ENCODE measurements at regions not wholly inside any gene's neighbourhood (a gene's known extent, or its start where the extent isn't known, plus 50 kb on each side); places are given as distances from the start of the nearest gene placed in this dataset.

DNA sequence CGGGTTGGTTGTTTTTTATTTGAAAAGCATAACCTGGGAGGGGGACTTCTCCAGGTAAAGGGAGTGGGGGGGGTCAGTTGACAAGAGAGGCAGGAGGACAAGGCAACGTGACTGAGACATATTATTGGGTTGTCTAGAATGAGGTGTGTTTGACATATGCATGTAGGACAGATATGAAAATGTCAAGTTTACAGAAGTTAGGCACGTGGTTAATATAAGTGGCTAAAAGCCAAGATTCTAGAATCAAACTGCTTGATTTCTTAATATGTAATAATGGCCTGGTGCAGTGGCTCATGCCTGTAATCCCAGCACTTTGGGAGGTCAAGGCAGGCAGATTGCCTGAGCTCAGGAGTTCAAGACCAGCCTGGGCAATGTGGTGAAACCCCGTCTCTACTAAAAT is 212.8 kb downstream of the SQOR start:
- Histone ChIP-seq H3K9me3 (ENCODE audit: control insufficient read depth in 4 of 4, low read length in 3 of 4) (peaks cover 0 to 2% (median under 1%) of the 10 kb centered on the region in 4 donors), H3K9ac (ENCODE audit: low read depth in 1 of 2, low read length in 2 of 2) (no peak overlapping the region), H3K36me3 (ENCODE audit: control insufficient read depth in 4 of 4, insufficient read depth in 3 of 4, low read depth in 1 of 4, low read length in 3 of 4) (no peaks in the 10 kb centered on the region), H3K4me1 (ENCODE audit: control insufficient read depth in 4 of 4, insufficient read depth in 4 of 4, low read length in 3 of 4) (no peaks in the 10 kb centered on the region), H3K27ac (ENCODE audit: low read depth in 1 of 2, low read length in 2 of 2) (no peak overlapping the region), H3K27me3 (ENCODE audit: control insufficient read depth in 4 of 4, insufficient read depth in 4 of 4, low read length in 3 of 4) (no peaks in the 10 kb centered on the region), H3K4me3 (ENCODE audit: low read depth in 1 of 3, low read length in 3 of 3) (no peak overlapping the region)
- TF ChIP-seq EGR1 (IDR thresholded peaks at IDR 0.05; ENCODE audit: low read depth in 2 of 2) (no peak), HNF4G (IDR thresholded peaks at IDR 0.05) (no peak), FOXA2 (IDR thresholded peaks at IDR 0.05) (no peak), JUND (IDR thresholded peaks at IDR 0.05) (no peak), HNF4A (conservative IDR thresholded peaks at IDR 0.05) (no peak), NR2F2 (IDR thresholded peaks at IDR 0.05) (no peak), SP1 (IDR thresholded peaks at IDR 0.05) (no peak), RXRA (IDR thresholded peaks at IDR 0.05) (no peak), TAF1 (conservative IDR thresholded peaks at IDR 0.05) (no peak), GABPA (IDR thresholded peaks at IDR 0.05 in 1 of 2, conservative IDR thresholded peaks at IDR 0.05 in 1 of 2) (no peak), FOXA1 (IDR thresholded peaks at IDR 0.05) (no peak)
- TF ChIP-seq, protein P1, sequence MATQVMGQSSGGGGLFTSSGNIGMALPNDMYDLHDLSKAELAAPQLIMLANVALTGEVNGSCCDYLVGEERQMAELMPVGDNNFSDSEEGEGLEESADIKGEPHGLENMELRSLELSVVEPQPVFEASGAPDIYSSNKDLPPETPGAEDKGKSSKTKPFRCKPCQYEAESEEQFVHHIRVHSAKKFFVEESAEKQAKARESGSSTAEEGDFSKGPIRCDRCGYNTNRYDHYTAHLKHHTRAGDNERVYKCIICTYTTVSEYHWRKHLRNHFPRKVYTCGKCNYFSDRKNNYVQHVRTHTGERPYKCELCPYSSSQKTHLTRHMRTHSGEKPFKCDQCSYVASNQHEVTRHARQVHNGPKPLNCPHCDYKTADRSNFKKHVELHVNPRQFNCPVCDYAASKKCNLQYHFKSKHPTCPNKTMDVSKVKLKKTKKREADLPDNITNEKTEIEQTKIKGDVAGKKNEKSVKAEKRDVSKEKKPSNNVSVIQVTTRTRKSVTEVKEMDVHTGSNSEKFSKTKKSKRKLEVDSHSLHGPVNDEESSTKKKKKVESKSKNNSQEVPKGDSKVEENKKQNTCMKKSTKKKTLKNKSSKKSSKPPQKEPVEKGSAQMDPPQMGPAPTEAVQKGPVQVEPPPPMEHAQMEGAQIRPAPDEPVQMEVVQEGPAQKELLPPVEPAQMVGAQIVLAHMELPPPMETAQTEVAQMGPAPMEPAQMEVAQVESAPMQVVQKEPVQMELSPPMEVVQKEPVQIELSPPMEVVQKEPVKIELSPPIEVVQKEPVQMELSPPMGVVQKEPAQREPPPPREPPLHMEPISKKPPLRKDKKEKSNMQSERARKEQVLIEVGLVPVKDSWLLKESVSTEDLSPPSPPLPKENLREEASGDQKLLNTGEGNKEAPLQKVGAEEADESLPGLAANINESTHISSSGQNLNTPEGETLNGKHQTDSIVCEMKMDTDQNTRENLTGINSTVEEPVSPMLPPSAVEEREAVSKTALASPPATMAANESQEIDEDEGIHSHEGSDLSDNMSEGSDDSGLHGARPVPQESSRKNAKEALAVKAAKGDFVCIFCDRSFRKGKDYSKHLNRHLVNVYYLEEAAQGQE (IDR thresholded peaks at IDR 0.05), result no peak
- TF ChIP-seq, protein P2, sequence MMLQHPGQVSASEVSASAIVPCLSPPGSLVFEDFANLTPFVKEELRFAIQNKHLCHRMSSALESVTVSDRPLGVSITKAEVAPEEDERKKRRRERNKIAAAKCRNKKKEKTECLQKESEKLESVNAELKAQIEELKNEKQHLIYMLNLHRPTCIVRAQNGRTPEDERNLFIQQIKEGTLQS (IDR thresholded peaks at IDR 0.05), result no peak
- TF ChIP-seq, protein P3, sequence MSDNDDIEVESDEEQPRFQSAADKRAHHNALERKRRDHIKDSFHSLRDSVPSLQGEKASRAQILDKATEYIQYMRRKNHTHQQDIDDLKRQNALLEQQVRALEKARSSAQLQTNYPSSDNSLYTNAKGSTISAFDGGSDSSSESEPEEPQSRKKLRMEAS (IDR thresholded peaks at IDR 0.05), result no peak
- TF ChIP-seq, protein P4, sequence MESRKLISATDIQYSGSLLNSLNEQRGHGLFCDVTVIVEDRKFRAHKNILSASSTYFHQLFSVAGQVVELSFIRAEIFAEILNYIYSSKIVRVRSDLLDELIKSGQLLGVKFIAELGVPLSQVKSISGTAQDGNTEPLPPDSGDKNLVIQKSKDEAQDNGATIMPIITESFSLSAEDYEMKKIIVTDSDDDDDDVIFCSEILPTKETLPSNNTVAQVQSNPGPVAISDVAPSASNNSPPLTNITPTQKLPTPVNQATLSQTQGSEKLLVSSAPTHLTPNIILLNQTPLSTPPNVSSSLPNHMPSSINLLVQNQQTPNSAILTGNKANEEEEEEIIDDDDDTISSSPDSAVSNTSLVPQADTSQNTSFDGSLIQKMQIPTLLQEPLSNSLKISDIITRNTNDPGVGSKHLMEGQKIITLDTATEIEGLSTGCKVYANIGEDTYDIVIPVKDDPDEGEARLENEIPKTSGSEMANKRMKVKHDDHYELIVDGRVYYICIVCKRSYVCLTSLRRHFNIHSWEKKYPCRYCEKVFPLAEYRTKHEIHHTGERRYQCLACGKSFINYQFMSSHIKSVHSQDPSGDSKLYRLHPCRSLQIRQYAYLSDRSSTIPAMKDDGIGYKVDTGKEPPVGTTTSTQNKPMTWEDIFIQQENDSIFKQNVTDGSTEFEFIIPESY (IDR thresholded peaks at IDR 0.05), result no peak
- 76% methylated on average over 4 of the region's 4 CpGs for WGBS
- DNase-seq (ENCODE audit: low spot score), result no peak

DNA sequence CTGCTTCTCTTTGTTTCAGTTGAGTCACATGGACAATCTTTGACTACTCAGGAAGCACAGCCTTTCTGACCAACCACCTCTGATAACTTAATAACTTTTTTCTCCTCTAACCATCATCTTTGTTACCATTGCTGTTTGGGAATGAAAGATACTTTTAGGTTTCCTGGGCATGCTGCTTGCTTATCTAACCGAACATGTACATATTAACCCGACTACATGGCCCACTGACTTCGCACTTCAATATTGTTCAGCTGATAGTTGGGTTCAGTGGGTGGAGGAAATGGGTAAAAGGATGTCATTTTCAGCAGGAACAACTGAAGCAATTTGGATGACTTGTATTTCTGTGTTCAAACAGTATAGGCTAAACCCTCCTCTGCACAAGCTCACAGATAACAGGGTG is 214.3 kb downstream of the SQOR start:
- WGBS, result 90% methylated on average over 3 of the region's 3 CpGs
- no peak for DNase-seq (ENCODE audit: low spot score)
- no peak overlapping the region for H3K27ac ChIP-seq (ENCODE audit: low read depth in 1 of 2, low read length in 2 of 2)
- TF ChIP-seq, protein P5, sequence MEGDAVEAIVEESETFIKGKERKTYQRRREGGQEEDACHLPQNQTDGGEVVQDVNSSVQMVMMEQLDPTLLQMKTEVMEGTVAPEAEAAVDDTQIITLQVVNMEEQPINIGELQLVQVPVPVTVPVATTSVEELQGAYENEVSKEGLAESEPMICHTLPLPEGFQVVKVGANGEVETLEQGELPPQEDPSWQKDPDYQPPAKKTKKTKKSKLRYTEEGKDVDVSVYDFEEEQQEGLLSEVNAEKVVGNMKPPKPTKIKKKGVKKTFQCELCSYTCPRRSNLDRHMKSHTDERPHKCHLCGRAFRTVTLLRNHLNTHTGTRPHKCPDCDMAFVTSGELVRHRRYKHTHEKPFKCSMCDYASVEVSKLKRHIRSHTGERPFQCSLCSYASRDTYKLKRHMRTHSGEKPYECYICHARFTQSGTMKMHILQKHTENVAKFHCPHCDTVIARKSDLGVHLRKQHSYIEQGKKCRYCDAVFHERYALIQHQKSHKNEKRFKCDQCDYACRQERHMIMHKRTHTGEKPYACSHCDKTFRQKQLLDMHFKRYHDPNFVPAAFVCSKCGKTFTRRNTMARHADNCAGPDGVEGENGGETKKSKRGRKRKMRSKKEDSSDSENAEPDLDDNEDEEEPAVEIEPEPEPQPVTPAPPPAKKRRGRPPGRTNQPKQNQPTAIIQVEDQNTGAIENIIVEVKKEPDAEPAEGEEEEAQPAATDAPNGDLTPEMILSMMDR (IDR thresholded peaks at IDR 0.05; ENCODE audit: low read depth, low read length, missing input control), result no peak
- no peak for TF ChIP-seq SP1 (IDR thresholded peaks at IDR 0.05)
- TF ChIP-seq HNF4A (conservative IDR thresholded peaks at IDR 0.05), result no peak
- no peak for TF ChIP-seq RXRA (IDR thresholded peaks at IDR 0.05)
- no peak for TF ChIP-seq EGR1 (IDR thresholded peaks at IDR 0.05; ENCODE audit: low read depth in 2 of 2)
- no peak for TF ChIP-seq HNF4G (IDR thresholded peaks at IDR 0.05)
- TF ChIP-seq, protein P3 (IDR thresholded peaks at IDR 0.05), result no peak
- TF ChIP-seq, protein P4 (IDR thresholded peaks at IDR 0.05), result no peak
- no peak for TF ChIP-seq FOXA1 (IDR thresholded peaks at IDR 0.05)
- TF ChIP-seq JUND (IDR thresholded peaks at IDR 0.05), result no peak
- no peak for TF ChIP-seq FOXA2 (IDR thresholded peaks at IDR 0.05)
- TF ChIP-seq, protein P2 (IDR thresholded peaks at IDR 0.05), result no peak
- TF ChIP-seq RAD21 (IDR thresholded peaks at IDR 0.05), result no peak
- TF ChIP-seq TAF1 (conservative IDR thresholded peaks at IDR 0.05), result no peak
- no peak for TF ChIP-seq GABPA (IDR thresholded peaks at IDR 0.05 in 1 of 2, conservative IDR thresholded peaks at IDR 0.05 in 1 of 2)

More for the DNA sequence above, 214.3 kb downstream of the SQOR start:
- no peaks in the 10 kb centered on the region for H3K27me3 ChIP-seq (ENCODE audit: control insufficient read depth in 4 of 4, insufficient read depth in 4 of 4, low read length in 3 of 4)
- H3K9ac ChIP-seq (ENCODE audit: low read depth in 1 of 2, low read length in 2 of 2), result no peak overlapping the region
- no peak overlapping the region for H3K4me3 ChIP-seq (ENCODE audit: low read depth in 1 of 3, low read length in 3 of 3)
- H3K9me3 ChIP-seq (ENCODE audit: control insufficient read depth in 4 of 4, low read length in 3 of 4), result peaks cover 0 to 2% (median under 1%) of the 10 kb centered on the region in 4 donors
- H3K4me1 ChIP-seq (ENCODE audit: control insufficient read depth in 4 of 4, insufficient read depth in 4 of 4, low read length in 3 of 4), result no peaks in the 10 kb centered on the region
- no peaks in the 10 kb centered on the region for H3K36me3 ChIP-seq (ENCODE audit: control insufficient read depth in 4 of 4, insufficient read depth in 3 of 4, low read depth in 1 of 4, low read length in 3 of 4)
